ENCODE measurements at regions not wholly inside any gene's neighbourhood (a gene's known extent, or its start where the extent isn't known, plus 50 kb on each side); places are given as distances from the start of the nearest gene placed in this dataset.
"Not testable (repeated sequence)": the region's sequence is repeated elsewhere in the genome, so short reads cannot be mapped to it uniquely, and the experiment has no call there.

- H3K4me1 ChIP-seq (ENCODE audit: control insufficient read depth in 2 of 2, insufficient read depth in 2 of 2, low read length in 2 of 2): no peaks in the 10 kb centered on the region
- H3K36me3 ChIP-seq (ENCODE audit: control insufficient read depth in 2 of 2, insufficient read depth in 2 of 2, low read length in 2 of 2): no peaks in the 10 kb centered on the region
- H3K4me3 ChIP-seq (ENCODE audit: low read length in 2 of 2): no peak overlapping the region
- H3K9ac ChIP-seq (ENCODE audit: low read depth in 1 of 2, low read length in 2 of 2): no peak overlapping the region
- no peaks in the 10 kb centered on the region for H3K9me3 ChIP-seq (ENCODE audit: control insufficient read depth in 2 of 2, low read length in 2 of 2)
- no peaks in the 10 kb centered on the region for H3K27me3 ChIP-seq (ENCODE audit: control insufficient read depth in 2 of 2, insufficient read depth in 2 of 2, low read length in 2 of 2)
- no peak overlapping the region for H3K27ac ChIP-seq (ENCODE audit: low read depth in 2 of 2, low read length in 2 of 2)
These were observed 107.5 kb downstream of the NPTX2 start for GRCh38 chr7:98724591-98724990.

DNA sequence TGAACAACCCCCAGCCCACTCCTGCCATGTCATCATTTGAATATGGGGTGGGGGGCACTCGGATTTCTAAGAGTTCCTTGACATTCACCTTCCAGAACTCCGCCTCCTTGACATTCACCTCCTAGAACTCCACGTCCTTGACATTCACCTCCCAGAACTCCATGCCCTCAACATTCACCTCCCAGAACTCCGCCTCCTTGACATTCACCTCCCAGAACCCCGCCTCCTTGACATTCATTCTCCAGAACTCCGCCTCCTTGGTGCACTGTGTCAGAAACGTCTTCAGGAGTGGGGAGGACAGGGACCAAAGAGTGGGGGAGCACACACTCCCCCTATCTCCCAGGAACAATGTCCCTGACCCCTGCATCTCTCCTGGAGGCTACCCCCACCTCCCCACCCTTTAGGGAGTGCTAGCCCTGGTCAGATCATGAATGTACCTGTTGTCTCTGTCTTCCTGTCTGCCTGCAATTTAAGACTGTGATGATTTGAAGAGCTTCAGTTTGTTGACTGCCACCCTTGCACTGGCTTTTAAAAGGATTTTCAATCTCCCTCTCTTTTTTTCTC is 110.1 kb downstream of the NPTX2 start:
- H3K27me3 ChIP-seq (ENCODE audit: control insufficient read depth in 2 of 2, insufficient read depth in 2 of 2, low read length in 2 of 2): no peaks in the 10 kb centered on the region
- no peak overlapping the region for H3K4me3 ChIP-seq (ENCODE audit: low read length in 2 of 2)
- no peaks in the 10 kb centered on the region for H3K9me3 ChIP-seq (ENCODE audit: control insufficient read depth in 2 of 2, low read length in 2 of 2)
- H3K4me1 ChIP-seq (ENCODE audit: control insufficient read depth in 2 of 2, insufficient read depth in 2 of 2, low read length in 2 of 2): no peaks in the 10 kb centered on the region
- H3K9ac ChIP-seq (ENCODE audit: low read depth in 1 of 2, low read length in 2 of 2): no peak overlapping the region
- H3K27ac ChIP-seq (ENCODE audit: low read depth in 2 of 2, low read length in 2 of 2): no peak overlapping the region
- H3K36me3 ChIP-seq (ENCODE audit: control insufficient read depth in 2 of 2, insufficient read depth in 2 of 2, low read length in 2 of 2): no peaks in the 10 kb centered on the region

GRCh38 chr7:98728555-98728954 is 111.5 kb downstream of the NPTX2 start:
- Histone ChIP-seq H3K27ac (ENCODE audit: low read depth in 2 of 2, low read length in 2 of 2) (no peak overlapping the region), H3K9me3 (ENCODE audit: control insufficient read depth in 2 of 2, low read length in 2 of 2) (peaks cover 0 to 5% of the 10 kb centered on the region in 2 donors), H3K27me3 (ENCODE audit: control insufficient read depth in 2 of 2, insufficient read depth in 2 of 2, low read length in 2 of 2) (no peaks in the 10 kb centered on the region), H3K9ac (ENCODE audit: low read depth in 1 of 2, low read length in 2 of 2) (no peak overlapping the region), H3K36me3 (ENCODE audit: control insufficient read depth in 2 of 2, insufficient read depth in 2 of 2, low read length in 2 of 2) (no peaks in the 10 kb centered on the region), H3K4me1 (ENCODE audit: control insufficient read depth in 2 of 2, insufficient read depth in 2 of 2, low read length in 2 of 2) (no peaks in the 10 kb centered on the region), H3K4me3 (ENCODE audit: low read length in 2 of 2) (no peak overlapping the region)

DNA sequence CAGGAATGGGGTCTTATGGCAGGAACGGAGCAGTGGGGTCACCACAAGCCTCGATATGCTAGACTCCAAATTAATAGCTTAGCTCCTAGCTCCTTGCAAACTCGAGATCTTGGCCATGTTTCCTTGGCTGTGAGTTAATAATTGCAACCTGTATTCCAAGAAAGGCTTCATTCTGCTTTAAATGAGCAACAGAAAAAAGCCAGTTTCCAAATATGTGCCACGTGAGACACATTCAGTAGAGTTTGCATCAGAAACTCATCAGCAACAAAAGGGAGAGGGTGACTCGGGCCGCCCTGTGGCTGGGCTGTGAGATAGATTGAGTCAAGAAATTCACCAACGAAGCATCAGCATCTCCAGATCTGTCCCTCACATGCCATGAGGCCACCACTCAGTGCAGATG is 112.0 kb downstream of the NPTX2 start:
- Histone ChIP-seq H3K9ac (ENCODE audit: low read depth in 1 of 2, low read length in 2 of 2) (no peak overlapping the region), H3K27me3 (ENCODE audit: control insufficient read depth in 2 of 2, insufficient read depth in 2 of 2, low read length in 2 of 2) (no peaks in the 10 kb centered on the region), H3K4me3 (ENCODE audit: low read length in 2 of 2) (no peak overlapping the region), H3K9me3 (ENCODE audit: control insufficient read depth in 2 of 2, low read length in 2 of 2) (peaks cover 0 to 5% of the 10 kb centered on the region in 2 donors), H3K4me1 (ENCODE audit: control insufficient read depth in 2 of 2, insufficient read depth in 2 of 2, low read length in 2 of 2) (no peaks in the 10 kb centered on the region), H3K36me3 (ENCODE audit: control insufficient read depth in 2 of 2, insufficient read depth in 2 of 2, low read length in 2 of 2) (no peaks in the 10 kb centered on the region), H3K27ac (ENCODE audit: low read depth in 2 of 2, low read length in 2 of 2) (no peak overlapping the region)

DNA sequence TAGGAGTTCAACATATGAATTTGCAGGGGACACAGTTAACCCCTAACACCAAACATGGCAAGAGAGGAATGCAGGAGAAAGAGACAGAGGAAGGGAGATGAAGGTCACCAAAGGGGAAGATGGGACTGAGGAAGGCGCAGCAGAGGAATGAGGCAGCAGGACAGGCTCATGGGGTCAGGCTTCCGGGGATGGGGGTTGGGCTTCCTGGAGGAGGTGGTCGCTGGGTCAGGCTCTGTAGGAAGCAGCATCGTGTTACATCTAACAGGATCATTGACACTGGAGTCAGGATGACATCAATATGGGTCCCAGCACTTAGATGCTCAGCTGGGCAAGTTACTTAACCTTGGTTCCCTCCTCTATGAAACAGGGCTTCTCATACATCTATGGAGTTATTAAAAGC is 113.2 kb downstream of the NPTX2 start:
- Histone ChIP-seq H3K27me3 (ENCODE audit: control insufficient read depth in 2 of 2, insufficient read depth in 2 of 2, low read length in 2 of 2) (no peaks in the 10 kb centered on the region), H3K4me3 (ENCODE audit: low read length in 2 of 2) (no peak overlapping the region), H3K9ac (ENCODE audit: low read depth in 1 of 2, low read length in 2 of 2) (no peak overlapping the region), H3K27ac (ENCODE audit: low read depth in 2 of 2, low read length in 2 of 2) (no peak overlapping the region), H3K36me3 (ENCODE audit: control insufficient read depth in 2 of 2, insufficient read depth in 2 of 2, low read length in 2 of 2) (no peaks in the 10 kb centered on the region), H3K9me3 (ENCODE audit: control insufficient read depth in 2 of 2, low read length in 2 of 2) (peaks cover 0 to 5% of the 10 kb centered on the region in 2 donors), H3K4me1 (ENCODE audit: control insufficient read depth in 2 of 2, insufficient read depth in 2 of 2, low read length in 2 of 2) (no peaks in the 10 kb centered on the region)

DNA sequence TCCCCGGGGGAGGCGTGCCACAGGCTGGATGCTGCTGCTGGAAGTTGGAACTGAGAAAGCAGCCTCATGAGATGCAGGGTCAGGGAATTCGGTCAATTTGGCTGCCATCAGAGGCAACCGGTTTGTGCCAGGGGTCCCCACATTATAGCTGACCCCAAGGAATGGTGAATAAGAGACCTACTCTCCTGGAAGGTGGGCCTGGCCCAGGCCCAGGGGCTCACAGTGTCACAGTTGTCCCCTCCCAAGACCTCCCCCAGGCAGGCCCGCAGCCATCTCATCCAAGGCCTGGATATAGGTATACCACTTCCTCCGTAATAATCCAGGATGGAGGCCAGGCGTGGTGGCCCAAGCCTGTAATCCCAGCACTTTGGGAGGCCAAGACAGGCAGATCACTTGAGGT is 114.6 kb downstream of the NPTX2 start:
- Histone ChIP-seq H3K27ac (ENCODE audit: low read depth in 2 of 2, low read length in 2 of 2) (no peak overlapping the region), H3K4me3 (ENCODE audit: low read length in 2 of 2) (no peak overlapping the region), H3K36me3 (ENCODE audit: control insufficient read depth in 2 of 2, insufficient read depth in 2 of 2, low read length in 2 of 2) (no peaks in the 10 kb centered on the region), H3K4me1 (ENCODE audit: control insufficient read depth in 2 of 2, insufficient read depth in 2 of 2, low read length in 2 of 2) (no peaks in the 10 kb centered on the region), H3K27me3 (ENCODE audit: control insufficient read depth in 2 of 2, insufficient read depth in 2 of 2, low read length in 2 of 2) (no peaks in the 10 kb centered on the region), H3K9me3 (ENCODE audit: control insufficient read depth in 2 of 2, low read length in 2 of 2) (peaks cover 0 to 5% of the 10 kb centered on the region in 2 donors), H3K9ac (ENCODE audit: low read depth in 1 of 2, low read length in 2 of 2) (no peak overlapping the region)

- no peaks in the 10 kb centered on the region for H3K4me1 ChIP-seq (ENCODE audit: control insufficient read depth in 2 of 2, insufficient read depth in 2 of 2, low read length in 2 of 2)
- H3K9ac ChIP-seq (ENCODE audit: low read depth in 1 of 2, low read length in 2 of 2): no peak overlapping the region
- H3K27ac ChIP-seq (ENCODE audit: low read depth in 2 of 2, low read length in 2 of 2): no peak overlapping the region
- H3K4me3 ChIP-seq (ENCODE audit: low read length in 2 of 2): no peak overlapping the region
- H3K36me3 ChIP-seq (ENCODE audit: control insufficient read depth in 2 of 2, insufficient read depth in 2 of 2, low read length in 2 of 2): no peaks in the 10 kb centered on the region
- H3K27me3 ChIP-seq (ENCODE audit: control insufficient read depth in 2 of 2, insufficient read depth in 2 of 2, low read length in 2 of 2): no peaks in the 10 kb centered on the region
- peaks cover 0 to 5% of the 10 kb centered on the region in 2 donors for H3K9me3 ChIP-seq (ENCODE audit: control insufficient read depth in 2 of 2, low read length in 2 of 2)
These were observed 116.0 kb downstream of the NPTX2 start for GRCh38 chr7:98733036-98733435.

DNA sequence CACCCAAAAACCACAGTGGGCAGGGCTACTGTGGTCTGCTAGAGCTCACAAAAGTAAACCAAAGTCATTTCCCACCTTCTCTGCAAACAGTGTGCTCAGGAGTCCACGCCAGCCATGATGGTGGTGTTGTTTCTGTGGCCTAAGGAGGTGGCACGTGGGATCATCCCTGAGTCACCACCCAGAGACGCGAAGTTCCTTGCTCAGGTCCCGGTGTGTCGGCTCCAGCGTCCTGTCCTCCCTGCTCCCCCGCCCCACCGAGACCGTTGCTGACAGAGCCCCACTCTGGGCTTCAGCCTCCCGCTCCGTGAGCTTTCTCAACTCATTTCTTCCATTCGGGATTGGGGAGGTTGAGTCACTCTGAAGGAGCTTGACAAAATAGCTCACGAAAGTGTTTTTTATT is 118.7 kb downstream of the NPTX2 start:
- no peak overlapping the region for H3K4me3 ChIP-seq (ENCODE audit: low read length in 2 of 2)
- no peak overlapping the region for H3K27ac ChIP-seq (ENCODE audit: low read depth in 2 of 2, low read length in 2 of 2)
- H3K36me3 ChIP-seq (ENCODE audit: control insufficient read depth in 2 of 2, insufficient read depth in 2 of 2, low read length in 2 of 2): no peaks in the 10 kb centered on the region
- H3K9ac ChIP-seq (ENCODE audit: low read depth in 1 of 2, low read length in 2 of 2): no peak overlapping the region
- no peaks in the 10 kb centered on the region for H3K4me1 ChIP-seq (ENCODE audit: control insufficient read depth in 2 of 2, insufficient read depth in 2 of 2, low read length in 2 of 2)
- H3K9me3 ChIP-seq (ENCODE audit: control insufficient read depth in 2 of 2, low read length in 2 of 2): peaks cover 0 to 5% of the 10 kb centered on the region in 2 donors
- H3K27me3 ChIP-seq (ENCODE audit: control insufficient read depth in 2 of 2, insufficient read depth in 2 of 2, low read length in 2 of 2): no peaks in the 10 kb centered on the region

DNA sequence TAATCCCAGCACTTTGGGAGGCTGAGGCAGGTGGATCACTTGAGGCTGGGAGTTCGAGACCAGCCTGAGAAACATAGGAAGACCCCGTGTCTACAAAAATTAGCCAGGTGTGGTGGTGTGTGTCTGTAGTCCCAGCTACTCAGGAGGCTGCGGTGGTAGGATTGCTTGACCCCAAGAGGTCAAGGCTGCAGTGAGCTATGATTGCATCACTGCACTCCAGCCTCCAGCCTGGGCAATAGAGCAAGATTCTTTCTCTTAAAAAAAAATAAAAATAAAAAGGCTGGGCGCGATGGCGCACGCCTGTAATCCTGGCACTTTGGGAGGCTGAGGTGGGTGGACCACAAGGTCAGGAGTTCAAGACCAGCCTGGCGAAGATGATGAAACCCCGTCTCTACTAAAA is 119.4 kb downstream of the NPTX2 start:
- not testable (repeated sequence) for H3K9ac ChIP-seq (ENCODE audit: low read depth in 1 of 2, low read length in 2 of 2); H3K4me1 ChIP-seq (ENCODE audit: control insufficient read depth in 2 of 2, insufficient read depth in 2 of 2, low read length in 2 of 2); H3K9me3 ChIP-seq (ENCODE audit: control insufficient read depth in 2 of 2, low read length in 2 of 2); H3K36me3 ChIP-seq (ENCODE audit: control insufficient read depth in 2 of 2, insufficient read depth in 2 of 2, low read length in 2 of 2); H3K27ac ChIP-seq (ENCODE audit: low read depth in 2 of 2, low read length in 2 of 2); H3K27me3 ChIP-seq (ENCODE audit: control insufficient read depth in 2 of 2, insufficient read depth in 2 of 2, low read length in 2 of 2); H3K4me3 ChIP-seq (ENCODE audit: low read length in 2 of 2)

DNA sequence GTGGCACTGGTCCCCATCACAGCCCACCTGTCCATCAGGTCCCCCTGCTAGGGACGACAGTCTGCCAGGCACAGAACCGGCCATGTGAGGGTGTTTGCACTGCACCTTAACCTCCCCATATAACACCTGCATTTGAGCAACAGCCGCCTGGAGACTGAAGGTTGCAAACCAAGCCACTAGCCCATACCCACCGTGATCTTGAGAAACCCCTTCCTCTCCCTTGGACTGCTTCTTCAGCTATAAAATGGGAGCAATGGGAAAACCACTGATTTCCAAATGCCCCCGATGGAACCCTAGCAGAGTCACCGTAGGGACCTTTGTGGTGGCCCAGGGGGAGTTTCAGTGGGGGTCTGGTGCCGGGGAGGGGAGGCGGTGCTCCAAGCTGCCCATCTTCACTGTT is 120.1 kb downstream of the NPTX2 start:
- H3K4me3 ChIP-seq (ENCODE audit: low read length in 2 of 2): no peak overlapping the region
- H3K9ac ChIP-seq (ENCODE audit: low read depth in 1 of 2, low read length in 2 of 2): no peak overlapping the region
- no peak overlapping the region for H3K27ac ChIP-seq (ENCODE audit: low read depth in 2 of 2, low read length in 2 of 2)
- no peaks in the 10 kb centered on the region for H3K4me1 ChIP-seq (ENCODE audit: control insufficient read depth in 2 of 2, insufficient read depth in 2 of 2, low read length in 2 of 2)
- H3K36me3 ChIP-seq (ENCODE audit: control insufficient read depth in 2 of 2, insufficient read depth in 2 of 2, low read length in 2 of 2): no peaks in the 10 kb centered on the region
- no peaks in the 10 kb centered on the region for H3K27me3 ChIP-seq (ENCODE audit: control insufficient read depth in 2 of 2, insufficient read depth in 2 of 2, low read length in 2 of 2)
- peaks cover 0 to 5% of the 10 kb centered on the region in 2 donors for H3K9me3 ChIP-seq (ENCODE audit: control insufficient read depth in 2 of 2, low read length in 2 of 2)

DNA sequence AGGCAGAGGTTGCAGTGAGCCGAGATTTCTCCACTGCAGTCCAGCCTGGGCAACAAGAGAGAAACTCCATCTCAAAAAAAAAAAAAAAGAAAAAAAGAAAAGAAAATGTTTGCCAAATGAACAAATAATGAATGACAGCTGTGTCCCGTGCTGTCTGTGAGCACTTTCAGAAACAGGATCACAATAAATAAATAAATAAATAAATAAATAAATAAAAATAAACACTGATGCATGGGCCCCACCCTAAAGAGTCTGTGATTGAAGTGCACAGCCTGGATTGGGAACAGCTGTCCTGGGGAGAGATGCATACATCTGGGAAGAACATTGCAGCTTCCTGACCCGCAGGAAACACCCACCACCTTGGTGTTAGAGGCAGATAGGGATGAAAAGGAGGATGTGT is 123.6 kb downstream of the NPTX2 start:
- Histone ChIP-seq H3K9me3 (ENCODE audit: control insufficient read depth in 2 of 2, low read length in 2 of 2) (no peaks in the 10 kb centered on the region), H3K4me1 (ENCODE audit: control insufficient read depth in 2 of 2, insufficient read depth in 2 of 2, low read length in 2 of 2) (no peaks in the 10 kb centered on the region), H3K36me3 (ENCODE audit: control insufficient read depth in 2 of 2, insufficient read depth in 2 of 2, low read length in 2 of 2) (no peaks in the 10 kb centered on the region), H3K27me3 (ENCODE audit: control insufficient read depth in 2 of 2, insufficient read depth in 2 of 2, low read length in 2 of 2) (no peaks in the 10 kb centered on the region), H3K27ac (ENCODE audit: low read depth in 2 of 2, low read length in 2 of 2) (no peak overlapping the region), H3K4me3 (ENCODE audit: low read length in 2 of 2) (no peak overlapping the region), H3K9ac (ENCODE audit: low read depth in 1 of 2, low read length in 2 of 2) (no peak overlapping the region)

Data from mucosa of rectum (tissue), 2 donors.